ENCODE measurements at regions not wholly inside any gene's neighbourhood (a gene's known extent, or its start where the extent isn't known, plus 50 kb on each side); places are given as distances from the start of the nearest gene placed in this dataset.

DNA sequence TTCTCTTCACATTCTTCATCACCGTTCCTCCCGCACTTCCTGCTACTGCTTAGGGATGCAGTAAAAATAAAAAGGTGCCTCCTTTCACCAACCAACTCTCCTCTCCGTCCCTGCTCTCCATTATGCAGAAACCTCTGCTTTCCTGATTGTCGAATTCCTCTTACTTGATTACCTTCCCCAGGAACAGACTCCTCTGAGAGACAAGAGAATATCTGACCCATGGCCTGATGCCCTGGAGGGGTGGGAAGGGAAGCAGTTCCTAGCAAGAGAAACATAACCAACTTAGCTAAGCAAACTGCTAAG, 80.9 kb downstream of the TRIM29 start:
- no peaks in the 10 kb centered on the region for H3K36me3 ChIP-seq
- TF ChIP-seq POLR2A (IDR thresholded peaks at IDR 0.05) = no peak
- no peak for TF ChIP-seq POLR2AphosphoS5 (IDR thresholded peaks at IDR 0.05; ENCODE audit: insufficient read depth in 1 of 2, low read depth in 1 of 2)
- no peak for TF ChIP-seq CTCF (IDR thresholded peaks at IDR 0.05)
- no peaks in the 10 kb centered on the region for H3K9me3 ChIP-seq
- H3K27ac ChIP-seq = no peak overlapping the region
- peak in 1 of 2 donors; percentile 25 for DNase-seq (ENCODE audit: extremely low spot score in 2 of 2)
- H3K27me3 ChIP-seq = no peaks in the 10 kb centered on the region
- intact Hi-C loops (cut with DNase I) = no loop called here
- peaks cover 26% of the 10 kb centered on the region for H3K4me1 ChIP-seq
- no peak overlapping the region for H3K4me3 ChIP-seq

GRCh38 chr11:120056301-120057027, 81.4 kb downstream of the TRIM29 start:
- H3K36me3 ChIP-seq = no peaks in the 10 kb centered on the region
- intact Hi-C loops (cut with DNase I) = no loop called here
- no peaks in the 10 kb centered on the region for H3K9me3 ChIP-seq
- DNase-seq (ENCODE audit: extremely low spot score in 2 of 2) = peak; percentile 62 to 82
- TF ChIP-seq POLR2AphosphoS5 (IDR thresholded peaks at IDR 0.05; ENCODE audit: insufficient read depth in 1 of 2, low read depth in 1 of 2) (no peak), CTCF (IDR thresholded peaks at IDR 0.05) (no peak), POLR2A (IDR thresholded peaks at IDR 0.05) (no peak)
- H3K27ac ChIP-seq = no peak overlapping the region
- no peaks in the 10 kb centered on the region for H3K27me3 ChIP-seq
- H3K4me1 ChIP-seq = peaks cover 24% of the 10 kb centered on the region
- H3K4me3 ChIP-seq = no peak overlapping the region

DNA sequence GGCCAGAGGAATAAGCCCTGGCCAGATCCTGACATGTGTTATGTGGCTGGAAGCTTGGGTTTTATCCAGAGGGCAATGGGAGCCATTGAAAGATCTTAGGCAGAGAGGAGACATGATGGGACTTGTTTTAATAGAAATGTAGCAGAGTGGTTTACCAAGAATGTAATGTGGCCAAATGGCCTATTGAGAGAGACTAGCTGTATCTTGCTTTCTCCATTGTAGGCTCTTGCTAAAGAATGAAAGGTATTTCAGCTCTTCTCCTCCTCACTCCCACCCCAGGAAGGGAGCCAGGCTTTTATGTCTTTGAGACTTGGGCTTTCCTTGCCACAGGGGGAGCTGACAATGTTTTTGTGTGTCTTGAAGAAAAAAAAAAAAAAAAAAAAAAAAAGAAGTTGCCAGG, 82.3 kb downstream of the TRIM29 start:
- TF ChIP-seq POLR2AphosphoS5 (IDR thresholded peaks at IDR 0.05; ENCODE audit: insufficient read depth in 1 of 2, low read depth in 1 of 2) (peak in 1 of 2 donors; percentile 23), POLR2A (IDR thresholded peaks at IDR 0.05) (no peak)
- peaks cover 24% of the 10 kb centered on the region for H3K4me1 ChIP-seq
- DNase-seq (ENCODE audit: extremely low spot score in 2 of 2) = peak; percentile 55 to 56
- H3K27me3 ChIP-seq = no peaks in the 10 kb centered on the region
- H3K9me3 ChIP-seq = no peaks in the 10 kb centered on the region
- no peak overlapping the region for H3K4me3 ChIP-seq
- no peaks in the 10 kb centered on the region for H3K36me3 ChIP-seq
- no peak overlapping the region for H3K27ac ChIP-seq
- intact Hi-C loops (cut with DNase I) = no loop called here

DNA sequence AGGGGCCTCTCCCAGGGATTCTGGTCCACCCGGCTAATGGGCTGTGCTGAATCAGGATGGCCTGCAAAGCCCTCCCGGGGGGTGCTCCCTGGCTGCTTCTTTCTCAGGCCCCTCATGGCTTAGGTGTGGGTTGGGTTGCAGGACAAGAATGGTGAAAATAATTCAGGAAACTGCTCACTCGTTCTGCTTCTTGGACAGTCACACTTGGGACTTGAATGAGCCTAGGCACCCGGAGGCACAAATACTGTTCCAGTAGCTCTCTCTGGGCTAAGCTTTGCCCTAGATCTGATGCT, 83.2 kb downstream of the TRIM29 start:
- no peak for TF ChIP-seq CTCF (IDR thresholded peaks at IDR 0.05)
- DNase-seq (ENCODE audit: extremely low spot score in 2 of 2) = peak in 1 of 2 donors; percentile 54
- no peaks in the 10 kb centered on the region for H3K9me3 ChIP-seq
- no peak overlapping the region for H3K4me3 ChIP-seq
- no peaks in the 10 kb centered on the region for H3K27me3 ChIP-seq
- intact Hi-C loops (cut with DNase I) = no loop called here
- no peak overlapping the region for H3K27ac ChIP-seq
- peaks cover 24% of the 10 kb centered on the region for H3K4me1 ChIP-seq
- H3K36me3 ChIP-seq = no peaks in the 10 kb centered on the region

DNA sequence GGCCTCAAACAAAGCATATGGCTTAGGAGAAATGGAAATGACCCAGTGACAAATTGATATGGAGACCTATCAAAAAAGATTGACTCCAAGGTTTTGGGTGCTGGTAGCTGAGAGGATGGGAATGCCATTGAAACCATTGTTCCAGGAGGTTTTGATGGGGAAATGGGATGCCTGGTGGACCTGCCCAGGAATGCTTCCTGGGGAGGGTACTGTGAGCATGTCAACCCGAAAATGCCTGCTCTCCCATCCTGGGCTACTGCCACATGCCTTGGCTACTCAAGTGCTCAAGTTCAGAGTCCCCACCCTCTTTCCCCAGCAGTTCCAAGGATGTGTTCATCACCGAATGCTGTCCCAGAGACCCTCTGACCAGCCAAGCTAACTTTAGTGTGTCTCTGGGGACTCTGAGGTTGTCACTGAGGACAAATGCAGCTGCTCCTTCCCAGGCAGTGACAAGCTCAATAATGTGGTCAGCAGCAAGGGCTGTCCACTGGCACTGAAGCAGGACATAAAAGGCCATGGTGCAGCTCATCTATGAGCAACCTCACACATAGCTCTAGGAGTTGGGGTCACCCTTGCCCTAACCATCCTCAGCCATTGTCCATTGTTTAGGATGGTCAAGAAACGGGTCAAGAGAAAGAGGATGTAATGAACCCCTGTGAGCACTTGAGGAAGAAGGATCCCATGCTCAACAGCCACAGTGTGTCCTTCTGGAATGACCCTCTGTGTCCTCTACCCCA, 83.7 kb downstream of the TRIM29 start:
- peak; percentile 65 to 93 for DNase-seq (ENCODE audit: extremely low spot score in 2 of 2)
- Histone ChIP-seq H3K4me3 (no peak overlapping the region), H3K27ac (no peak overlapping the region), H3K9me3 (no peaks in the 10 kb centered on the region), H3K4me1 (peaks cover 24% of the 10 kb centered on the region), H3K27me3 (no peaks in the 10 kb centered on the region), H3K36me3 (no peaks in the 10 kb centered on the region)
- intact Hi-C loops (cut with DNase I) = no loop called here
- TF ChIP-seq CTCF (IDR thresholded peaks at IDR 0.05) (no peak), POLR2A (IDR thresholded peaks at IDR 0.05) (no peak), POLR2AphosphoS5 (IDR thresholded peaks at IDR 0.05; ENCODE audit: insufficient read depth in 1 of 2, low read depth in 1 of 2) (no peak)
